Fibroblast of the aortic adventitia (primary cell): ENCODE measurements at regions not wholly inside any gene's neighbourhood (a gene's known extent, or its start where the extent isn't known, plus 50 kb on each side); places are given as distances from the start of the nearest gene placed in this dataset.

ENCODE experiments used
- DNase-seq: peaks from one replicate; pipeline ENCODE4 v3.0.0-alpha.2; 2010; ENCODE audit warnings: low read depth
- H3K4me3 ChIP-seq: 2 replicates; pipeline ENCODE4 v1.5.1; 2011; ENCODE audit warnings: low read depth, mild to moderate bottlenecking, control low read depth, low read length, moderate library complexity
- TF ChIP-seq, protein P1 (sequence below): IDR thresholded peaks from 2 replicates; pipeline ENCODE4 v1.5.1; 2011; ENCODE audit warnings: mild to moderate bottlenecking, low read length, control low read depth, inconsistent platforms; ENCODE audit not compliant: insufficient read depth

DNA sequence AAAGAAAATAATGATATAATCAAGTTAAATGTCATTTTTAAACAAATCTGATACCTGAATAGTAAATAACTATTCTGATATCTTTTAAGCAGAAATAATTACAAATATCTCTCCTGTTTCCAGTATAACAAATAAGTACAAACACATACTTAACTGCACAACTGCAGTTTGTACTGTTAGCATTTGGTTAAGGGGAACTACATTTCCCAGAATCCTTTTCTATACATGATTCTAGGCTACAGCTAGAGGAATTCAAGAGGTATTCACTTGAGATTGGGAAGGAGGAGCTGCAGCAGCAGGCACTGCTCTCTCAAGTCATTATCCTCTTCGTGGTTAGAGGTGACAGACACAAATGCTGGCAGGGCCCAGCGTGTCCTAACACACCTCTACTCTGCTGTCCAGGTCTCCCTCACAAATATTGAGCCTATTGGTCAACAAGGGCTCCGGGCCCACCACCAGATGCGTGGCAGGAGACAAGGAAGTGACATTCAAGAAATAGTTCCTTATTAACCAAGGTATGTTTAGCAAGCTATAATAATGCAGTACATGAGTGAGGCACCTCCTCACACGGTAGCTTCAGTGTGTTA, 255.1 kb upstream of the MKLN1 start:
- DNase-seq = peak; percentile 68
- peak overlapping the region; percentile 46 for H3K4me3 ChIP-seq

DNA sequence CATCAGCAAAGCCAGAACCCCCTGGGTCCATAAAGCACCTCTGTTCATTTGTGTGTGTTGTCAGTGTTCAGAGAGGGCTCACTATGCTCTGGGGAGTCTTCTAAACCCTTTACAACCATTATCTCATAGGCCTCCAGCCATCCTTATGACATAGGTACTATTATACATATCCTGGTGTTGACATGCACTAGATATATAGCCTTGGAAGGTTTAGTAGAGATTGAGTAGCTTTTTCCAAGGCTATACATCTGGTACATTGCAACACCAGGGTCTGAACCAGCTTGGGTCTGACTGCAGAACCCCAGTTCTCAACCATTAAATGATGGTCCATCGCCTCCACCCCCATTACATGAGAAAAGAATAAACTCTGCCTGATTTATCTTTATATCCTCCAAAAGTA, 253.6 kb upstream of the MKLN1 start:
- TF ChIP-seq, protein P1, sequence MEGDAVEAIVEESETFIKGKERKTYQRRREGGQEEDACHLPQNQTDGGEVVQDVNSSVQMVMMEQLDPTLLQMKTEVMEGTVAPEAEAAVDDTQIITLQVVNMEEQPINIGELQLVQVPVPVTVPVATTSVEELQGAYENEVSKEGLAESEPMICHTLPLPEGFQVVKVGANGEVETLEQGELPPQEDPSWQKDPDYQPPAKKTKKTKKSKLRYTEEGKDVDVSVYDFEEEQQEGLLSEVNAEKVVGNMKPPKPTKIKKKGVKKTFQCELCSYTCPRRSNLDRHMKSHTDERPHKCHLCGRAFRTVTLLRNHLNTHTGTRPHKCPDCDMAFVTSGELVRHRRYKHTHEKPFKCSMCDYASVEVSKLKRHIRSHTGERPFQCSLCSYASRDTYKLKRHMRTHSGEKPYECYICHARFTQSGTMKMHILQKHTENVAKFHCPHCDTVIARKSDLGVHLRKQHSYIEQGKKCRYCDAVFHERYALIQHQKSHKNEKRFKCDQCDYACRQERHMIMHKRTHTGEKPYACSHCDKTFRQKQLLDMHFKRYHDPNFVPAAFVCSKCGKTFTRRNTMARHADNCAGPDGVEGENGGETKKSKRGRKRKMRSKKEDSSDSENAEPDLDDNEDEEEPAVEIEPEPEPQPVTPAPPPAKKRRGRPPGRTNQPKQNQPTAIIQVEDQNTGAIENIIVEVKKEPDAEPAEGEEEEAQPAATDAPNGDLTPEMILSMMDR = no peak
- H3K4me3 ChIP-seq = no peak overlapping the region
- no peak for DNase-seq

More for the DNA sequence above, 255.1 kb upstream of the MKLN1 start:
- TF ChIP-seq, protein P1 = no peak

DNA sequence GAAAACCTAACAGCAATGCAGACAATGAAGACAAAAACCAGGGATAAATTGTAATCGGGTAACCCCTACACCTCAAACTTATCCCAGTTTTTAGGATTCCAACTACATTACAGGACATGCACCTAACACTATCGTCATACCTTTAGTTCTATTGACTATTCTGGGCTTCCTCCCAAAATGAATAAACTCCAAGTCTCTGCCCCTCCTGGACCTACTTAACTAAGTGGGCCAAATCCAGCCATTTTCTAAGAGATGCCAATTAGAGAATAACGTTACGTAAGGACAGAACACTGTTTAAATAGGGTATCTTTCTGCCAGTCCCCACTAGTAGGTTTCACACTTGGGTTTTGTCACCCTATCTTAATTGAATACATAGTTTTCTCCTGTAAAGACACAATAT, 253.1 kb upstream of the MKLN1 start:
- no peak for DNase-seq
- no peak overlapping the region for H3K4me3 ChIP-seq
- TF ChIP-seq, protein P1 = no peak

DNA sequence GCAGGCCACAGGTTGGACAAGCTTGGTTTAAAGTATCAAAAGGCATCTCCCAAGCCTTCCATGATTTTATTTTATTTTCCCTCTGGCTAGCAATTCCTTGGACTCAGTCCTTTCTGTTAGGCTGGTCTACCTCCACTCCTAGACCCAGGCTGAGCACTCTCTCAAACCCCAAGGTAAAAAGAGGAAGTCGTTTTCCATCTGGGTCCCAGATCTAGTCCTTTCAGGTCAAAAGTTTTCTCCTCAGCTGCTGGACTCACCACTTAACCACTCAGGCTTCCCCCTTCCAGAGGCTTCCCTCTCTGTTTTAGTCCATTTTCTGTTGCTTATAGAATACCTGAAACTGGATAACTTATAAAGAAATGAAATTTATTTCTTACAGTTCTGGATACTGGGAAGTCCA, 252.3 kb upstream of the MKLN1 start:
- TF ChIP-seq, protein P1 = no peak
- DNase-seq = no peak
- no peak overlapping the region for H3K4me3 ChIP-seq

DNA sequence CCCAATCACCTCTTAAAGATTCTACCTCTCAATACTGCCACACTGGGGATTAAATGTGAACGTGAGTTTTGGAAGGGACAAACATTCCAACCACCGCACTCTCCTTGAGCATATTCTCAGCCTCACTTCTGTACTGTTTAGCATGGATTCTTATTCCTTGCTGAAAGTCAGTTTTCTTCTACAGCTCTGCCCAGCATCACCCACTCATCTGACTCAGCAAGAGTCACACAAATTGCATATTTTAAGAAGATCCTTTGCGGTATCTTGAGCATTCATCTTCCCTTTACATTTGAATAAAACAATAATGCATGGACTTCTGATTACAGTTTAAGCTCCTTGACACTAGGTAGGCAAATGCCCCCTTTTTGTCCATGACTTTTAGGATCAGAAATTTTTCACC, 251.6 kb upstream of the MKLN1 start:
- DNase-seq = peak; percentile 77
- no peak overlapping the region for H3K4me3 ChIP-seq
- TF ChIP-seq, protein P1 = no peak

DNA sequence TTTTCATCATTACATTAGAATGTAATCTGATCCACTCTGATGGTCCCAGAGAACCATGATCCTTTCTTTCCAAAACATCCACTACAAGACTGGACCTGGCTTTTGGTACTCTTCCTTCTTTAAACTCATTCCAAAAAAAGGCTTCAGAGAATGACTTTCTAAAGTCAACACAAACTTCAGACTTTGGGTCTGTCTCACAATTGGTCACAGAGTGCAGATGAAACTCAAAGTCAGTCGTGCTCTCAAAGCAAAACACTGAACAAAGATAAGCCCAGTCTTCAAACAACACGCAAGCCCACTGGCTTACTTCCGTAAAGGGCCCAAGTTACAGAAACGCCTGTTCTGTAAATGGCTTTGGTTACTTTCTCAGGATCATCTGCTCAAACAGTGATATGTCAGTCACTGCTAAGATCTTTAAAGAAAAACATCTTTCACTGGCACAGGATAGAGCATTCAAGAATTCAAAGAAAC, 250.9 kb upstream of the MKLN1 start:
- TF ChIP-seq, protein P1 = no peak
- DNase-seq = peak; percentile 66

DNA sequence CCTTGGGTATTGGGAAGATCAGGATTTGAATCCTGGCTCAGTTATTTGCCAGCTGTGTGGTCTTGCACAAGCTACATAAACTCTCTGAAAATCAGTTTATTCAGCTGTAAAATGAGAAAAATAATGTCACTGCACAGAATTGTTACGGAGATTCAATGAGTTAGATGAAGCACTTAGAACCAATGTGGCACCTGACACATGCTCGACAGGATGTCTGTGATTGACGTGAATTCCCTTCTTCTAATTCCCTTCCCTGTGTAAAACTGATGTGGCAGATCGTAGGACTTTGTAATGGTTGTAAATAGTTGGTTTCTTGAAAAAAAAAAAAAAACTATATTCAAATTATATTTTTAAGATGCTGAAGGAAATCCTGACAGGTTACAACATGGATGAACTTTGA, 249.9 kb upstream of the MKLN1 start:
- no peak for DNase-seq
- TF ChIP-seq, protein P1 = no peak
- H3K4me3 ChIP-seq = no peak overlapping the region

More for the DNA sequence above, 250.9 kb upstream of the MKLN1 start:
- H3K4me3 ChIP-seq = no peak overlapping the region
